Mesenchymal stem cell (in vitro differentiated cells and primary cell): ENCODE measurements at regions not wholly inside any gene's neighbourhood (a gene's known extent, or its start where the extent isn't known, plus 50 kb on each side); places are given as distances from the start of the nearest gene placed in this dataset.

Experiments
- DNase-seq: peaks from one replicate; pipeline ENCODE4 v3.0.0-alpha.2; 2013
- H2AFZ ChIP-seq: one replicate; pipeline ENCODE4 v1.6.1; 2013; ENCODE audit warnings: low read depth, mild to moderate bottlenecking, control low read depth, inconsistent platforms, low read length, moderate library complexity
- H2AK5ac ChIP-seq: 2 replicates; pipeline ENCODE4 v1.6.1; 2013; ENCODE audit warnings: low read length, moderate library complexity, mild to moderate bottlenecking, inconsistent platforms; ENCODE audit not compliant: severe bottlenecking
- H2BK120ac ChIP-seq: one replicate; pipeline ENCODE4 v1.6.1; 2013; ENCODE audit warnings: low read depth, mild to moderate bottlenecking, inconsistent platforms, low read length, moderate library complexity
- H2BK12ac ChIP-seq, 2 experiments: one replicate each; pipeline ENCODE4 v1.6.1; 2013; ENCODE audit warnings: inconsistent platforms in 2 of 2, low read length in 2 of 2, mild to moderate bottlenecking in 2 of 2, moderate library complexity in 2 of 2, control low read depth in 1 of 2
- H2BK15ac ChIP-seq: one replicate; pipeline ENCODE4 v1.6.1; 2013; ENCODE audit warnings: mild to moderate bottlenecking, low read depth, inconsistent platforms; ENCODE audit not compliant: poor library complexity, severe bottlenecking
- H2BK5ac ChIP-seq: 2 replicates; pipeline ENCODE4 v1.6.1; 2013; ENCODE audit warnings: low read depth, mild to moderate bottlenecking, low read length, control low read depth, inconsistent platforms; ENCODE audit not compliant: poor library complexity, severe bottlenecking
- H3K14ac ChIP-seq, 2 experiments: one replicate each; pipeline ENCODE4 v1.6.1; 2013; ENCODE audit warnings: inconsistent platforms in 2 of 2, low read length in 2 of 2, control low read depth in 1 of 2, mild to moderate bottlenecking in 1 of 2, moderate library complexity in 1 of 2
- H3K18ac ChIP-seq, 2 experiments: one replicate each; pipeline ENCODE4 v1.6.1; 2013; ENCODE audit warnings: inconsistent platforms in 2 of 2, low read length in 2 of 2, control low read depth in 1 of 2, low read depth in 1 of 2, mild to moderate bottlenecking in 1 of 2
- H3K23ac ChIP-seq, 2 experiments: one replicate each; pipeline ENCODE4 v1.6.1; 2013; ENCODE audit warnings: inconsistent platforms in 2 of 2, low read length in 2 of 2, mild to moderate bottlenecking in 2 of 2, moderate library complexity in 2 of 2, control low read depth in 1 of 2
- H3K27ac ChIP-seq: 2 replicates; pipeline ENCODE4 v1.5.1; 2013; ENCODE audit warnings: mild to moderate bottlenecking, moderate library complexity, low read length, control low read depth, inconsistent platforms; ENCODE audit not compliant: poor library complexity, severe bottlenecking
- H3K27me3 ChIP-seq, 2 experiments: 2 replicates each; pipeline versions ENCODE4 v1.6.1 to v1.7.0; 2013; ENCODE audit warnings: low read length in 2 of 2, mild to moderate bottlenecking in 2 of 2, moderate library complexity in 2 of 2, control low read depth in 1 of 2, inconsistent platforms in 1 of 2; ENCODE audit not compliant: control insufficient read depth in 1 of 2, insufficient read depth in 1 of 2
- H3K36me3 ChIP-seq, 2 experiments: 2 replicates each; pipeline versions ENCODE4 v1.6.1 to v1.7.0; 2013; ENCODE audit warnings: low read length in 2 of 2, control low read depth in 1 of 2, inconsistent platforms in 1 of 2, low read depth in 1 of 2, mild to moderate bottlenecking in 1 of 2; ENCODE audit not compliant: insufficient read depth in 2 of 2, control insufficient read depth in 1 of 2
- H3K4ac ChIP-seq, 2 experiments: one replicate each; pipeline ENCODE4 v1.6.1; 2013; ENCODE audit warnings: inconsistent platforms in 2 of 2, low read length in 2 of 2, mild to moderate bottlenecking in 2 of 2, moderate library complexity in 2 of 2, control low read depth in 1 of 2, low read depth in 1 of 2
- H3K4me1 ChIP-seq: 2 replicates; pipeline ENCODE4 v1.6.1; 2013; ENCODE audit warnings: low read depth, low read length, control low read depth; ENCODE audit not compliant: control insufficient read depth, insufficient read depth
- H3K4me2 ChIP-seq: 2 replicates; pipeline ENCODE4 v1.6.1; 2013; ENCODE audit warnings: low read length, mild to moderate bottlenecking, inconsistent platforms; ENCODE audit not compliant: poor library complexity, severe bottlenecking
- H3K4me3 ChIP-seq, 2 experiments: 2 replicates each; pipeline versions ENCODE4 v1.5.1 to v1.7.0; 2013; ENCODE audit warnings: low read length in 2 of 2, mild to moderate bottlenecking in 2 of 2, control low read depth in 1 of 2, low read depth in 1 of 2; ENCODE audit not compliant: insufficient read depth in 1 of 2
- H3K79me1 ChIP-seq: replicated peaks from 2 replicates; pipeline ENCODE4 v1.6.1; 2013; ENCODE audit warnings: mild to moderate bottlenecking, control low read depth, low read length, inconsistent platforms; ENCODE audit not compliant: poor library complexity, severe bottlenecking
- H3K9ac ChIP-seq: 2 replicates; pipeline ENCODE4 v1.7.0; 2013; ENCODE audit warnings: mild to moderate bottlenecking, low read length, moderate library complexity
- H3K9me3 ChIP-seq: 2 replicates; pipeline ENCODE4 v1.7.0; 2013; ENCODE audit warnings: mild to moderate bottlenecking, low read length; ENCODE audit not compliant: control insufficient read depth
- H4K8ac ChIP-seq: one replicate; pipeline ENCODE4 v1.6.1; 2013; ENCODE audit warnings: inconsistent platforms, mild to moderate bottlenecking, low read length, moderate library complexity
- H4K91ac ChIP-seq: one replicate; pipeline ENCODE4 v1.6.1; 2013; ENCODE audit warnings: mild to moderate bottlenecking, low read length, inconsistent platforms
- WGBS: methylation state at CpG from one replicate; pipeline ENCODE4 v1.1.7; 2013; ENCODE audit warnings: mixed read lengths; 5-methylcytosine and 5-hydroxymethylcytosine counted together

- Histone ChIP-seq H4K91ac (no peak overlapping the region), H2AFZ (no peak overlapping the region), H3K9me3 (no peaks in the 10 kb centered on the region), H3K4me3 (no peak overlapping the region), H2AK5ac (no peak overlapping the region), H3K27me3 (no peaks in the 10 kb centered on the region), H4K8ac (no peak overlapping the region), H3K79me1 (no peaks in the 10 kb centered on the region), H3K14ac (no peak overlapping the region), H3K23ac (no peak overlapping the region), H3K4ac (no peak overlapping the region), H2BK15ac (no peak overlapping the region), H3K36me3 (no peaks in the 10 kb centered on the region), H3K4me2 (no peak overlapping the region), H3K27ac (no peak overlapping the region), H3K9ac (no peak overlapping the region), H2BK12ac (no peak overlapping the region), H3K4me1 (no peaks in the 10 kb centered on the region), H2BK120ac (no peak overlapping the region), H3K18ac (no peak overlapping the region), H2BK5ac (no peak overlapping the region)
- 77% methylated on average over 9 of the region's 11 CpGs for WGBS
- DNase-seq: peak; percentile 30
These were observed 92.3 kb upstream of the ESRRG start for GRCh38 chr1:216815260-216816131.

GRCh38 chr1:216814576-216815259, 91.5 kb upstream of the ESRRG start:
- no peak overlapping the region for H3K4ac ChIP-seq
- H2AK5ac ChIP-seq: no peak overlapping the region
- H3K4me1 ChIP-seq: no peaks in the 10 kb centered on the region
- H3K9ac ChIP-seq: no peak overlapping the region
- no peak overlapping the region for H2AFZ ChIP-seq
- H3K4me3 ChIP-seq: no peak overlapping the region
- H3K27ac ChIP-seq: no peak overlapping the region
- H3K27me3 ChIP-seq: no peaks in the 10 kb centered on the region
- H2BK12ac ChIP-seq: no peak overlapping the region
- WGBS: 87% methylated on average over 5 of the region's 6 CpGs
- H3K9me3 ChIP-seq: no peaks in the 10 kb centered on the region
- no peak overlapping the region for H3K4me2 ChIP-seq
- no peak overlapping the region for H2BK120ac ChIP-seq
- H3K14ac ChIP-seq: no peak overlapping the region
- H3K79me1 ChIP-seq: no peaks in the 10 kb centered on the region
- no peak overlapping the region for H2BK15ac ChIP-seq
- no peak overlapping the region for H3K23ac ChIP-seq
- no peak overlapping the region for H4K8ac ChIP-seq
- no peaks in the 10 kb centered on the region for H3K36me3 ChIP-seq
- DNase-seq: no peak
- H3K18ac ChIP-seq: no peak overlapping the region
- H2BK5ac ChIP-seq: no peak overlapping the region
- H4K91ac ChIP-seq: no peak overlapping the region

- Histone ChIP-seq H3K27me3 (no peaks in the 10 kb centered on the region), H4K8ac (no peak overlapping the region), H3K18ac (no peak overlapping the region), H3K4ac (no peak overlapping the region), H2AFZ (no peak overlapping the region), H2AK5ac (no peak overlapping the region), H4K91ac (no peak overlapping the region), H2BK12ac (no peak overlapping the region), H3K79me1 (no peaks in the 10 kb centered on the region), H2BK120ac (no peak overlapping the region), H3K27ac (no peak overlapping the region), H3K36me3 (no peaks in the 10 kb centered on the region), H3K14ac (no peak overlapping the region), H2BK5ac (no peak overlapping the region), H3K23ac (no peak overlapping the region), H3K9me3 (no peaks in the 10 kb centered on the region), H3K4me1 (no peaks in the 10 kb centered on the region), H3K9ac (no peak overlapping the region), H3K4me3 (no peak overlapping the region), H2BK15ac (no peak overlapping the region), H3K4me2 (no peak overlapping the region)
- WGBS: 55% methylated on average over 4 of the region's 4 CpGs
- DNase-seq: peak; percentile 45
These were observed 89.7 kb upstream of the ESRRG start for GRCh38 chr1:216812966-216813365.

- Histone ChIP-seq H3K18ac (no peak overlapping the region), H3K14ac (no peak overlapping the region), H3K27ac (no peak overlapping the region), H3K4me3 (no peak overlapping the region), H4K8ac (no peak overlapping the region), H3K9me3 (no peaks in the 10 kb centered on the region), H3K27me3 (no peaks in the 10 kb centered on the region), H3K79me1 (no peaks in the 10 kb centered on the region), H3K4me1 (no peaks in the 10 kb centered on the region), H2BK15ac (no peak overlapping the region), H2BK12ac (no peak overlapping the region), H2BK5ac (no peak overlapping the region), H3K9ac (no peak overlapping the region), H3K36me3 (no peaks in the 10 kb centered on the region), H2BK120ac (no peak overlapping the region), H4K91ac (no peak overlapping the region), H3K23ac (no peak overlapping the region), H3K4me2 (no peak overlapping the region), H2AFZ (no peak overlapping the region), H3K4ac (no peak overlapping the region), H2AK5ac (no peak overlapping the region)
- WGBS: 92% methylated on average over 4 of the region's 5 CpGs
- no peak for DNase-seq
These were observed 86.4 kb upstream of the ESRRG start for GRCh38 chr1:216809649-216810048.
